ENCODE measurements at regions not wholly inside any gene's neighbourhood (a gene's known extent, or its start where the extent isn't known, plus 50 kb on each side); places are given as distances from the start of the nearest gene placed in this dataset.
"Not testable (repeated sequence)": the region's sequence is repeated elsewhere in the genome, so short reads cannot be mapped to it uniquely, and the experiment has no call there.

DNA sequence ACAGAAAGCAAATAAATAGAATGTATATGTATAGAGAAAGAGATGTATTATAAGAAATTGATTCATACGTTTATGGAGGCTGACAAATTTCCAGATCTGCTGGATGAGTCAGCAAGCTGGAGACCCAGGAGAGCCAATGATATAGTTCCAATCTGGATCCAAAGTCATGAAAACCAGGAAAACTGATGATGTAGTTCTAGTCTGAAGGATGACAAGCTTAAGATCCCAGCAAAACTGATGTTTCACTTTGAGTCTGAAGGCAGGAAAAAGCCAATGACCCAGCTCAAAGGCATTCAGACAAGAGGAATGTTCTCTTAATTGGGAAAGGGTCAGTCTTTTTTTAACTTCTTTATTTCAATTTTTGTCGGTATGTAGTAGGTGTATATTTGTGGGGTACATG lies 102.6 kb downstream of the LHFPL1 start:
- no peak for DNase-seq

DNA sequence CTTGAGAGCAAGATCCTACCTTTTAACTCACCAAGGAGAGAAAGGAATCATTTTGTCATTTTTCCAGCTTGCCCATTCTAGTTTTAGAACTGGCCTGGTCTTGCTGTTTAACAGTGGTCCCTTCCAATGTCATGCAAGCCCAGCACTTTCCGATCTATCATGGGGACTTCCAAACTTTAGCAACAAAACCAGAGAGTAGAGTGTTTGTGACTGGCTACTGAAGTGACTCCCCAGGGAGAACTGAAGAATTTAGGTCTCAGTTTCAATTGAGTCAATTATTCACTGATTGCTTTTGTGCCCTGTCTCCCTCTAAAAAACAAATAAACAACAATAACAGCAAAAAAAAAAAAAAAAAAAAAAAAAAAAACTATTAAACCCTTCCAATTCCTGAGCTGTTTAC lies 108.3 kb downstream of the LHFPL1 start:
- no peak for DNase-seq

GRCh38 chrX:112555831-112556230 lies 123.9 kb downstream of the LHFPL1 start:
- no peak for DNase-seq

DNA sequence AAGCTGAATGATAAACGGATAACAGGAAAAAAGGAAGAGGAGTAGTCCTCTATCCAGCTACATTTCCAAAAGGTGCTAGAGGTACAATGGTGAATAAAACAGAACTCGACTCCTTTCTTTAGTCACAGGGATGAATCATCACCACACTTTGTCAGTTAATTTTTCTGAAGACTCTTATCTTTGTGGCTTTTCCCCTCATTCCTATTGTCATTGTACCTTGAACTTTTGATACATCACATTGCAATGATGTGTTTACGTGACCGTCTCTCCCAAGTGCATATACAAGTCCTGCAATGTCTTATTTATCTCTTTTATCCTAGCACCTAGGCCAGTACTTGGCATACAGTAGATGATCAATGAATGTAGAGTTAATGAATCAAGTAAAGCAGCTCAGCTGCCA lies 134.7 kb downstream of the LHFPL1 start:
- no peak for DNase-seq

GRCh38 chrX:112536544-112536943 lies 143.2 kb downstream of the LHFPL1 start:
- DNase-seq = no peak

- DNase-seq = no peak
Observed at GRCh38 chrX:112527903-112528302, 151.8 kb downstream of the LHFPL1 start.

- no peak for DNase-seq
Observed at GRCh38 chrX:112521676-112522075, 158.1 kb downstream of the LHFPL1 start.

GRCh38 chrX:112520124-112520523 lies 159.6 kb downstream of the LHFPL1 start:
- DNase-seq = no peak

DNA sequence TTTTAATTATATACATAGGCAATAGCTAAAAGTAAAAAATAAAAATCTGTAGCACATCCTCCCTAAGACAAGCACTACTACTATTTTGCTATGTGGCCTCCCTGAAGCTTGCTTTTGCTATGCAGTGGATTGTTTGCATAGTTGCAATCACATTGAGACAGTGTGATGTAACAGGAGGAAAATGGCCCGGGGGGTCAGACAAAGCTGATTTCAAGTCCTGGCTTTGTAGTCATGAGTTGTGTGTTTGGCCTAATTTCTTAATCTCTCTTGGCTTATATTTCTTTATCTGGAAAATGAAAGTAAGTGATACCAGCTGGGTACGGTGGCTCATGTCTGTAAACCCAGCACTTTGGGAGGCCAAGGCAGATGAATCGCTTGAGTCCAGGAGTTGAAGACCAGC lies 166.6 kb downstream of the LHFPL1 start:
- DNase-seq = no peak

GRCh38 chrX:112512509-112512908 lies 167.2 kb downstream of the LHFPL1 start:
- DNase-seq = no peak

- DNase-seq = no peak
Observed at GRCh38 chrX:112510629-112511028, 169.1 kb downstream of the LHFPL1 start.

DNA sequence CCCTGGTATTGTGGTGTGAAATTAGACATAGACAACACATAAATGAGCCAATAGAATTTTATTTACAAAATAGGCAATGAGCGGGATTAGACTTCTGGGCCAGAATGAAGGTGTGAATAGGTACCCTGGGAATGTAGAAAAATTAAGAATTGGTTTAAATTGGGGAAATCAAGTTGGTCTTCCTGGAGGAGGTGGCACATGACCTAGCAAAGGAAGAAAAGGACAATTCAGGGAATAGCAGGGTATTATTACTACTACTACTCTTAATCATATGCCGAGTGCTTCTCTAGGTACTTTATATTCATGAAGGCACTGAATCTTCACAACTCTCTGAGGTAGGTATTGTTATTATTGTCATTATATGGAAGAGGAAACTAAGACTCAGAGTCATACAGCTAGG lies 202.1 kb downstream of the LHFPL1 start:
- no peak for DNase-seq

GRCh38 chrX:112473654-112474053 lies 206.1 kb downstream of the LHFPL1 start:
- DNase-seq = no peak

DNA sequence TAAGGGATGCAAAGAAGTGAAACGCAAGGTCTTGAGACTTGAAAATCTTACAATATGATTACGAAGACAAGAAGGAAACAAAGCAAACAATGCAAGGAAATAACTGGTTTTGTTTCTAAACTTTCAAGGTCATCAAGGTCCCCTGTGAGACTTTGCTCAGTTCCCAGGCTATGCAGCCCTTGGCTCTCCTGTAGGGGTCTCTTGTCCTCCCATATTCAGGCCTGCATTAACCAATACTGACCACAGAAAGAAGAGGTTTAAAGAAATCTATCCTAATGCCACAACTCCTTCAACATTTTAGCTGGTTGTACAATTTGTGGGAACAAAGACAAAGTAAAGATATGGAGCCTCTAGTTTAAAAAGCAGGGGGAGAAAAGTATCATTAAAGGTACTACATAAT lies 209.2 kb downstream of the LHFPL1 start:
- no peak for DNase-seq

- not testable (repeated sequence) for DNase-seq
Observed at GRCh38 chrX:112461949-112462450, 217.7 kb downstream of the LHFPL1 start.

DNA sequence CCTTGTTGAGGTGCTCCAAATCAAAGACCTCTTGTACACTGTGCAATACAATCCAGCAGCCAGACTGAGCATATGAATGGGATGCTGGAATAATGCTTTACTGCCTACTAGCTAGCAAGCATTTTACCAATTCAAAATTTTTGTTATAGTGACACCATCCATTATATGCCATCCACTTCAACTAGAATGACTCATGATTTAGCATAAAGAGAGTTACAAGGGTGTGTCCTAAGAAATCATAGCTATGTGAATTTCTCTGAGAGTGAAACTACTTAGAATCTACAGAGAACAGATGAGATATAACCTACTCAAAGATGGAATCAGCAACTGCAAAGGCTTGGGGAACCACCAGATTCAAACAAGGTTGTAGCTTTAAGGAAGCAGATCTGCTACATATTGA lies 221.9 kb downstream of the LHFPL1 start:
- no peak for DNase-seq

- no peak for DNase-seq
Observed at GRCh38 chrX:112450810-112451209, 228.9 kb downstream of the LHFPL1 start.

DNA sequence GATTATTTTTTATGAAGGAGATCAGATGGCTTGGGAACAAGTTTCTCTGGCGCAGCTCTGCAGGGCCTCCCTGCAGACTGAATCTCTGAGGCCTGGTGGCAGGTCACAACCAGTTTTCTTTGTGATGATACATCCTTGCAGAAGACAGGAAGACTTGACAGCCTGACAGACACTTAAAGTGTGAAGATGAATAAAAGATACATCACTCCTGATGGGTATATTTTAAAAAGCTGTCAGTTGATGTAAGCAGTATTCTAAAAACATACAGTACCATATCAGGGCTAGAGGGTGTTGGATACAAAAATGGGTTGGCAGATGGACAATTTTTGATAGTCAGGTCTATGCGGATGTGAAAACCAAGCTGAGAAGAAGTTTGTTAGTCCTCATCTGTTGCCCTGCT lies 239.5 kb downstream of the LHFPL1 start:
- no peak for DNase-seq

DNA sequence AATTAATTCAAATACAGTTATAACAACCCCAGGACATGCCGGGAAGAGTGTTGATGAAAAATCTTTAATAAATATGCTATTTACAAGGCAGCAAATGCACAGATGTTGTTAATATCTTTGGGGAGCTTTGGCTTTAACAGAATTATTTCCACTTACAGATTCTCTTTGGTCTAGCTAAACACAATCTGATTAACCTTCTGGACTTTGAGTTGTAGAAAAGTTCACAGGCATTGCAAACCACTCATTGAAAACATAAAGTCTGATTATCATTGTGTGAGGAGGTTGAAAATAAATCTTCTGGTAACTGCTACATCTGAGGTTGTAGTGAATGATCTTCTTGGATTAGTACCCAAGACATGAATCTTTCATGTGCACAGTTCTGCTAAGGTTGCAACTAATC lies 255.6 kb downstream of the LHFPL1 start:
- no peak for DNase-seq

DNA sequence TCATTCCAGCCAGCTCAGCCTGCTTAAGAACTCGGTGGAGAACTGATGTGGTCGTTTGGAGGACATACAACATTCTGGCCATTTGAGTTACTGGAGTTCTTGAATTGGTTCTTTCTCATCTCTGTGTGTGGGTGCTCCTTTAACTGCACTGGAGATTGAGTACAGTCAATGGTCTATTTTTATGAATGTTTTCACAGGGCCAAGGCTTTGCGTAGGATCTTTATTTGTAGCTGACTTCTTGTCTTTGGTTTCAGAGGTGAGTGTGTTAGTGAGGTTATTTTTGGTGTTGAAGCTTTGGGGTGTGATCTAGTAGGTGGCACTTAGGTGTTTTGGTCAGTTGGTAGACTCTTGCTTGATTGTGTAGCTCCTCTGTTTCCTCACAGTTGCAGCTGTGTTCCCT lies 288.4 kb downstream of the LHFPL1 start:
- no peak for DNase-seq

GRCh38 chrX:112381649-112382298 lies 298.0 kb downstream of the LHFPL1 start:
- DNase-seq = not testable (repeated sequence)

- DNase-seq = no peak
Observed at GRCh38 chrX:112380541-112381278, 298.1 kb upstream of the TRPC5 start.

DNA sequence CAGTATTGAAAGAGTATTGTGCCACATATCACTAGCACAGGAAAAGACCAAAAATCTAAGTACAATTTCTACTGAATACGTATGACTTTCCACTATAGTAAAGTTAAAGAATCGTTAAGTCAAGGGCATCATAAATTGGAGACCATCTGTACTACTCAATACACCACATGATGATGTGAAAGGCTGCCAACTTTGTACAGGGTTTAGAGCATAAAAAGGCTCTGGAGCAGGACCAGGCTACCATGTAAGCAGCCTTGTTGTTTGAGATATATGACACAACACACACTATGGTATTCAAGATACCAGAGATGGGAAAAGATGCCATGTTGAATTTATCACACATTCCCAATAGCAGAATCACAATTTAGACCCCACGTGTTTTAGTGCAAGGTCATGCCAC lies 294.9 kb upstream of the TRPC5 start:
- no peak for DNase-seq

DNA sequence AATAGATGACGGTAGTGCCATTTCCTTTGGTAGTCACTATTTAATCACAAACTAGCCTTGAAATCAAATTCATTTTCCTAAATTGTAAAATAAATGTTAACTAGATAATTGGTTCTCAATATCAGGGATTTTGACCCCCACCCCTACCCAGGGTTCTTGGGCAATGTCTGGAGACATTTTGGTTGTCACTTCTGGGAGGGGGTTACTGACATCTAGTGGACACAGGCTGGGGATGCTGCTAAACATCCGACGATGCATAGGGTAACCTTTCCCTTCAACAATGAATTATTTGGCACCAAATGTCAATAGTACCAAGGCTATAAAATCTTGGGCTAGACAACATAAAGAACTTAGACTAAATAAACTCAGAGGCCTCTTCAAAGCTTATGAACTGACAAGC lies 285.8 kb upstream of the TRPC5 start:
- no peak for DNase-seq

GRCh38 chrX:112367065-112367464 lies 284.5 kb upstream of the TRPC5 start:
- no peak for DNase-seq
